GM12874 (cell line): ENCODE measurements at regions not wholly inside any gene's neighbourhood (a gene's known extent, or its start where the extent isn't known, plus 50 kb on each side); places are given as distances from the start of the nearest gene placed in this dataset.

Experiments
- TF ChIP-seq, protein P1 (sequence below): IDR thresholded peaks from 2 replicates; pipeline ENCODE4 v1.5.1; 2011; ENCODE audit warnings: low read depth, mild to moderate bottlenecking, control low read depth, low read length, moderate library complexity; ENCODE audit not compliant: insufficient read depth

DNA sequence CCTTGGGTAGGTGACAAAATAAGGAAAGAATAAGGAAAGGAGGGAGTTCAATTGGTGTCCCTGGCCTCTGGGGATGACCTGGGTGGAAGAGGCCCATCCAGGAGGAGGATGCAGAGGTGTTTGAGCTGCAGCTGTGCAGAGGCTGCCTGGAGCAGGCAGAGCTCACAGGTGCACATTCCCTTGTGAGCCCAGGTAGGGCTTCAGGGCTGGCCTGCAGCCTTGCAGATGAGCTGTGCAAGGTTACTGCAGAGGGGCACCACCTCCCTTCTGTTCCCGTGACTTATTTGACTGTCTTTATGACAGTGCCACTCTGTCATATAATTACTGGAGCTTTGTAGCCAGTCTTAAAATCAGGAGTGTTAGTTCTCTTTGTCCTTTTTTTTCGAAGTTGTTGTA, 263.2 kb upstream of the HS6ST1 start:
- TF ChIP-seq, protein P1, sequence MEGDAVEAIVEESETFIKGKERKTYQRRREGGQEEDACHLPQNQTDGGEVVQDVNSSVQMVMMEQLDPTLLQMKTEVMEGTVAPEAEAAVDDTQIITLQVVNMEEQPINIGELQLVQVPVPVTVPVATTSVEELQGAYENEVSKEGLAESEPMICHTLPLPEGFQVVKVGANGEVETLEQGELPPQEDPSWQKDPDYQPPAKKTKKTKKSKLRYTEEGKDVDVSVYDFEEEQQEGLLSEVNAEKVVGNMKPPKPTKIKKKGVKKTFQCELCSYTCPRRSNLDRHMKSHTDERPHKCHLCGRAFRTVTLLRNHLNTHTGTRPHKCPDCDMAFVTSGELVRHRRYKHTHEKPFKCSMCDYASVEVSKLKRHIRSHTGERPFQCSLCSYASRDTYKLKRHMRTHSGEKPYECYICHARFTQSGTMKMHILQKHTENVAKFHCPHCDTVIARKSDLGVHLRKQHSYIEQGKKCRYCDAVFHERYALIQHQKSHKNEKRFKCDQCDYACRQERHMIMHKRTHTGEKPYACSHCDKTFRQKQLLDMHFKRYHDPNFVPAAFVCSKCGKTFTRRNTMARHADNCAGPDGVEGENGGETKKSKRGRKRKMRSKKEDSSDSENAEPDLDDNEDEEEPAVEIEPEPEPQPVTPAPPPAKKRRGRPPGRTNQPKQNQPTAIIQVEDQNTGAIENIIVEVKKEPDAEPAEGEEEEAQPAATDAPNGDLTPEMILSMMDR, result no peak

DNA sequence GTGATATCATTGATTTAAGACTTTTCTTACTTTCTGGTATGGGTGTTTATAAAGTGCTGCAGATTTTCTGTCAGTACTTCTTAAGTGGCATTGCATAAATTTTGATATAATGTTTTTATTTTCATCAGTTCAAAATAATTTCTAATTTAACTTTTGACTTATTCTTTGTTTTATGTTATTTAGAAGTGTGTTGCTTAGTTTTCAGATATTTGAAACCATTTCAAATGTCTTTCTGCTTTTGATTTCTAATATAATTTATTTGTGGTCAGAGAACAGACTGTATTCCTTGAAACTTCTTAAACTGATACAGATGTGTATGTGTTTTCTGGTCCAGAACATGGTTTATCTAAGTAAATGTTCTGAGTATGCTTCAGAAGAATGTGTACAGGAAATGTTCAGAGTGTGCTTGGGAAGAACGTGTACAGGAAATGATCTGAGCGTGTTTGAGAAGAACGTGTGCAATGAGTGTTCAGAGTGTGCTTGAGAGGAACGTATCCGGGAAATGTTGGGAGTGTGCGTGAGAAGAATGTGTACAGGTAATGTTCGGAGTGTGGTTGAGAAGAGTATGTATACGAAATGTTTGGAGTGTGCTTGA, 265.7 kb upstream of the HS6ST1 start:
- TF ChIP-seq, protein P1, result no peak

- TF ChIP-seq, protein P1, result no peak
These were observed 267.0 kb upstream of the HS6ST1 start for GRCh38 chr2:128585706-128586105.

GRCh38 chr2:128589681-128590080, 271.0 kb upstream of the HS6ST1 start:
- TF ChIP-seq, protein P1, result no peak

- TF ChIP-seq, protein P1, result no peak
These were observed 271.8 kb upstream of the HS6ST1 start for GRCh38 chr2:128590309-128591021.

DNA sequence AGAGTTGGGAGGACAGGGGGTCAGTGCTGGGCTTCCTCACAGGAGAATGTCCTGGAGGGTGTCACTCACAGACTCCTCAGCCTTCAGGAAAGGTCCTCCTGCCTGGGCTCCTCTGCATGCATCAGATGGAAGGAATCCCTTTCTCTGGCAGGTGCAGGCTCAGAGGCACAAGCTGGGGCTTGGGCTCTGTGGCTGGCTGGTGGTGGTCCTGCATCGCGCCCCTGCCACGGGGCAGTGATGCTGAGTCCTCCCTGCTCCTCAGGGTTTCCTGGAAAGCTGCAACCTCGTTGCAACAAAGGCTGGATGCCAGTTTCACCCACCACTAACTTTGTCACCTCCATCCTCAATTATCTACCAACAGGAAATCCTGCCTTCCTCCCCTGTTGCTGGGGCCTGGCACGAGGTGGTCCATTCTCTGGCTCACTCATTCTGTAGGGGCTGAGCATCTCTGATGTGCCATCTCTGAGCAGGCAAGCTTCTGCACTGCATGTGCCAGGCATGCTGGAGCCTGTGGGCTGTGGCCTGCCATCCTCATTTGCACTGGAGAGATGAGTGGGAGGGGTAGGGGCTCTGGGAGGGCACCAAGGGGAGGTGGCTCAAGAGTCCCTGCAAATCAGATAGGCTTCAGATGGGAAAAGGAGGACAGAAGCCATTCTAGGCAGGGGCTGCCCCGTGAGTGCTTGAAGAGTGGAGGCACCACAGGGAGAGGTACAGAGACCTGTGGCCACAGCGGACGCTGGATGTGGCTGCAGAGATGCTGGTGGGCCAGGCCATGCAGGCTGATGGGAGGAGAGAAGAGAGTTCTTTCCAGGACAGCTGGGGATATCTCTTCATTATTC, 272.6 kb upstream of the HS6ST1 start:
- TF ChIP-seq, protein P1, result no peak

GRCh38 chr2:128591861-128592822, 273.5 kb upstream of the HS6ST1 start:
- TF ChIP-seq, protein P1, result no peak
